ENCODE measurements at regions not wholly inside any gene's neighbourhood (a gene's known extent, or its start where the extent isn't known, plus 50 kb on each side); places are given as distances from the start of the nearest gene placed in this dataset.

DNA sequence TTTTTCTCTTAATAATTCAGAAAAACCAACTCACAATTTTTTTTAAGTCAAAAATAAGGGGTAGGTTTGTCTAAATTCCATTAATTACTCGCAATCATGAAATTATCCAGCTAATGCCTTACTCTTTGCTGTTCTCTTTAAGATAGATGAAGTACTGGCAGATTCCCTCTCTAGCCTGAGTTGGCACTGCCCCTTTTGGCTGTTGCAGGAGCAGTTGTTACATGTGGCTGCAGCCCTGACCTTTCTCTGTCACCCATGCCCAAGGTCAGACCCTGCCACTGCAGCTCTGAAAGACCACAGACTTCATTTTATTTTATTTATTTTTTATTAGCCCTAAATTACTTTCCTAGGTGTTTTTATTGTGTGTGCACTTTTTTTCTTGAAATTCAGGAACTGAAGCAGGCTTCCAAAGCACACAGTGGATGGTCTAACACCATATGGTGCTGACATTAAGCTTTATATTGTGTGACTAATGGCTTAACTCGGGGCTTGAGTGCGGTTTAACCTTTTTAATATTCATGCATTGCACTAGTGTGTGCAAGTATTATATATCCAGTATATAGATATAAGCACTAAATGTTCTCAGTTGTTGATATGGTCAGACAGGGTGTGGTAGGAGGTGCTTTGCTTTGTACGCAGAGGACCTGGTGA, 313.0 kb downstream of the CDH2 start:
- Histone ChIP-seq H4K91ac (ENCODE audit: insufficient read length, low read depth, low read length) (no peak overlapping the region), H4K20me1 (ENCODE audit: control insufficient read depth, insufficient read depth, insufficient read length) (no peaks in the 10 kb centered on the region), H3K9me3 (ENCODE audit: control insufficient read depth, low read depth, low read length) (no peaks in the 10 kb centered on the region), H3K4ac (ENCODE audit: low read depth, low read length) (no peak overlapping the region), H2BK5ac (ENCODE audit: insufficient read length, low read length) (no peak overlapping the region), H3K4me2 (ENCODE audit: insufficient read depth, insufficient read length, low read length) (no peak overlapping the region), H2BK120ac (ENCODE audit: low read depth, low read length, poor library complexity, severe bottlenecking) (no peak overlapping the region), H3K79me2 (ENCODE audit: insufficient read depth, low read length) (no peaks in the 10 kb centered on the region), H3K4me1 (ENCODE audit: insufficient read depth, low read length) (no peaks in the 10 kb centered on the region), H3K14ac (ENCODE audit: insufficient read depth, low read length) (no peak overlapping the region), H3K27ac (ENCODE audit: insufficient read length, low read depth, low read length) (no peak overlapping the region), H3K79me1 (ENCODE audit: insufficient read depth, low read depth, low read length, poor library complexity, severe bottlenecking) (no peaks in the 10 kb centered on the region), H2AFZ (ENCODE audit: low read length) (no peak overlapping the region), H3K23me2 (ENCODE audit: insufficient read length, low read depth, low read length, poor library complexity, severe bottlenecking) (no peaks in the 10 kb centered on the region), H2BK15ac (ENCODE audit: low read depth, low read length) (no peak overlapping the region), H3K9ac (ENCODE audit: extremely low read depth, insufficient read length, low read length) (no peak overlapping the region), H3K18ac (ENCODE audit: insufficient read length, low read depth, low read length) (no peak overlapping the region), H3T11ph (ENCODE audit: low read length) (no peak overlapping the region), H2AK5ac (ENCODE audit: insufficient read length, low read length) (no peak overlapping the region), H2BK20ac (ENCODE audit: low read depth, low read length, poor library complexity, severe bottlenecking) (no peak overlapping the region), H4K5ac (ENCODE audit: insufficient read length, low read depth, low read length) (no peak overlapping the region), H3K23ac (ENCODE audit: insufficient read length, low read depth, low read length) (no peak overlapping the region), H4K8ac (replicated peaks; ENCODE audit: insufficient read length, low read depth, low read length) (no peak overlapping the region), H2BK12ac (ENCODE audit: insufficient read length, low read depth, low read length) (no peak overlapping the region), H3K56ac (ENCODE audit: insufficient read length, low read depth, low read length) (no peak overlapping the region), H3K27me3 (ENCODE audit: insufficient read depth, low read length) (no peaks in the 10 kb centered on the region)
- Mint-ChIP-seq H3K27ac (no peak overlapping the region), H3K4me1 (0 out of 4 replicates have a peak, but pooled peaks cover 0 to 4% of the 10 kb centered on the region in 2 experiments), H3K27me3 (ENCODE audit: low read depth) (no peaks in the 10 kb centered on the region), H3K4me3 (no peak overlapping the region), H3K36me3 (ENCODE audit: insufficient read depth in 1 of 3, low read depth in 3 of 3) (no peaks in the 10 kb centered on the region), H3K9me3 (no peaks in the 10 kb centered on the region)
- DNase-seq, result no peak
- TF ChIP-seq, protein P1, sequence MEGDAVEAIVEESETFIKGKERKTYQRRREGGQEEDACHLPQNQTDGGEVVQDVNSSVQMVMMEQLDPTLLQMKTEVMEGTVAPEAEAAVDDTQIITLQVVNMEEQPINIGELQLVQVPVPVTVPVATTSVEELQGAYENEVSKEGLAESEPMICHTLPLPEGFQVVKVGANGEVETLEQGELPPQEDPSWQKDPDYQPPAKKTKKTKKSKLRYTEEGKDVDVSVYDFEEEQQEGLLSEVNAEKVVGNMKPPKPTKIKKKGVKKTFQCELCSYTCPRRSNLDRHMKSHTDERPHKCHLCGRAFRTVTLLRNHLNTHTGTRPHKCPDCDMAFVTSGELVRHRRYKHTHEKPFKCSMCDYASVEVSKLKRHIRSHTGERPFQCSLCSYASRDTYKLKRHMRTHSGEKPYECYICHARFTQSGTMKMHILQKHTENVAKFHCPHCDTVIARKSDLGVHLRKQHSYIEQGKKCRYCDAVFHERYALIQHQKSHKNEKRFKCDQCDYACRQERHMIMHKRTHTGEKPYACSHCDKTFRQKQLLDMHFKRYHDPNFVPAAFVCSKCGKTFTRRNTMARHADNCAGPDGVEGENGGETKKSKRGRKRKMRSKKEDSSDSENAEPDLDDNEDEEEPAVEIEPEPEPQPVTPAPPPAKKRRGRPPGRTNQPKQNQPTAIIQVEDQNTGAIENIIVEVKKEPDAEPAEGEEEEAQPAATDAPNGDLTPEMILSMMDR (conservative IDR thresholded peaks at IDR 0.05), result no peak
- WGBS (ENCODE audit: extremely low coverage, insufficient read length, low lambda C conversion rate), result no CpG with 5 or more reads among the region's 4 CpGs
